GM23338 (cell line): ENCODE measurements at regions not wholly inside any gene's neighbourhood (a gene's known extent, or its start where the extent isn't known, plus 50 kb on each side); places are given as distances from the start of the nearest gene placed in this dataset.

Experiments used
- ATAC-seq: fragments of 200-7000 bp; cut with Tn5 transposase; 3 replicates; pipeline ENCODE4 v1.9.1; 2020
- DNase-seq: peaks from one replicate; pipeline ENCODE4 v3.0.0-alpha.2; 2015; ENCODE audit warnings: low spot score
- H2AFZ ChIP-seq: fragments of 200-600 bp; sonication (generic); 2 replicates; pipeline ENCODE4 v1.8.0; 2016; ENCODE audit warnings: antibody characterized with exemption, mild to moderate bottlenecking, moderate library complexity
- H3F3A ChIP-seq: fragments of 200-600 bp; sonication (generic); replicated peaks from 2 replicates; pipeline ENCODE4 v1.8.0; 2017; ENCODE audit warnings: antibody characterized with exemption, mixed run types, low read depth
- H3K27ac ChIP-seq: fragments of 200-600 bp; sonication (generic); 2 replicates; pipeline ENCODE4 v1.6.1; 2016; ENCODE audit warnings: low read depth
- H3K27me3 ChIP-seq: fragments of 200-600 bp; sonication (generic); 2 replicates; pipeline ENCODE4 v1.8.0; 2016; ENCODE audit warnings: mild to moderate bottlenecking, mixed run types, moderate library complexity; ENCODE audit not compliant: insufficient read depth
- H3K36me3 ChIP-seq: fragments of 200-600 bp; sonication (generic); 2 replicates; pipeline ENCODE4 v1.8.0; 2016; ENCODE audit warnings: mild to moderate bottlenecking; ENCODE audit not compliant: insufficient read depth
- H3K4me1 ChIP-seq: fragments of 200-600 bp; sonication (generic); 2 replicates; pipeline ENCODE4 v1.8.0; 2016; ENCODE audit warnings: mild to moderate bottlenecking, moderate library complexity; ENCODE audit not compliant: insufficient read depth
- H3K4me2 ChIP-seq: fragments of 200-600 bp; sonication (generic); 2 replicates; pipeline ENCODE4 v1.7.1; 2017; ENCODE audit warnings: mixed run types
- H3K4me3 ChIP-seq: fragments of 200-600 bp; sonication (generic); 2 replicates; pipeline ENCODE4 v1.6.1; 2016; ENCODE audit warnings: mixed run types
- H3K79me2 ChIP-seq: fragments of 200-600 bp; sonication (generic); replicated peaks from 2 replicates; pipeline ENCODE4 v1.8.0; 2017; ENCODE audit warnings: mild to moderate bottlenecking; ENCODE audit not compliant: insufficient read depth
- H3K9me2 ChIP-seq: fragments of 200-600 bp; sonication (generic); 2 replicates; pipeline ENCODE4 v1.8.0; 2017; ENCODE audit not compliant: insufficient read depth
- H4K20me1 ChIP-seq: fragments of 200-600 bp; sonication (generic); replicated peaks from 2 replicates; pipeline ENCODE4 v1.8.0; 2017; ENCODE audit warnings: mild to moderate bottlenecking; ENCODE audit not compliant: insufficient read depth
- H3K27ac Mint-ChIP-seq: 2 replicates; pipeline ENCODE4 v1.8.0; 2020; ENCODE audit warnings: inconsistent platforms, mild to moderate bottlenecking, moderate library complexity, mixed read lengths
- H3K27me3 Mint-ChIP-seq: 3 replicates; pipeline ENCODE4 v1.8.0; 2022; ENCODE audit warnings: low read depth, mild to moderate bottlenecking, moderate library complexity, mixed read lengths, inconsistent platforms; ENCODE audit not compliant: insufficient read depth, poor library complexity
- H3K36me3 Mint-ChIP-seq: 3 replicates; pipeline ENCODE4 v1.8.0; 2021; ENCODE audit warnings: low read depth, mild to moderate bottlenecking, inconsistent platforms, moderate library complexity, mixed read lengths
- H3K4me1 Mint-ChIP-seq: 3 replicates; pipeline ENCODE4 v1.8.0; 2020; ENCODE audit warnings: mild to moderate bottlenecking, inconsistent platforms, mixed read lengths
- H3K4me3 Mint-ChIP-seq: 3 replicates; pipeline ENCODE4 v1.8.0; 2021; ENCODE audit warnings: moderate library complexity, mild to moderate bottlenecking, inconsistent platforms, mixed read lengths
- H3K9me3 Mint-ChIP-seq: 3 replicates; pipeline ENCODE4 v1.8.0; 2020; ENCODE audit warnings: moderate library complexity, mild to moderate bottlenecking, inconsistent platforms, mixed read lengths
- CREB1 ChIP-seq: fragments of 250-450 bp; sonication (Bioruptor Pico); IDR thresholded peaks from 2 replicates; pipeline ENCODE4 v1.5.0; 2020; ENCODE audit warnings: low read depth, mild to moderate bottlenecking, moderate library complexity
- EZH2 ChIP-seq: fragments of 200-600 bp; sonication (generic); IDR thresholded peaks from one replicate; pipeline ENCODE4 v1.8.0; 2017; ENCODE audit warnings: antibody characterized with exemption, mild to moderate bottlenecking, low read depth; ENCODE audit not compliant: unreplicated experiment
- EZH2phosphoT487 ChIP-seq: fragments of 200-600 bp; sonication (generic); IDR thresholded peaks from one replicate; pipeline ENCODE4 v1.8.1; 2018; ENCODE audit warnings: antibody characterized with exemption; ENCODE audit not compliant: unreplicated experiment
- JUNB ChIP-seq: IDR thresholded peaks from one replicate; pipeline ENCODE4 v1.6.1; 2016; ENCODE audit warnings: antibody characterized with exemption; ENCODE audit not compliant: unreplicated experiment
- NANOG ChIP-seq: IDR thresholded peaks from 2 replicates; pipeline ENCODE4 v1.6.1; 2016; ENCODE audit warnings: antibody characterized with exemption, borderline replicate concordance
- POLR2AphosphoS5 ChIP-seq: IDR thresholded peaks from 2 replicates; pipeline ENCODE4 v1.6.1; 2016; ENCODE audit warnings: antibody characterized with exemption, low read depth
- STAT1 ChIP-seq: IDR thresholded peaks from one replicate; pipeline ENCODE4 v1.6.1; 2016; ENCODE audit warnings: antibody characterized with exemption; ENCODE audit not compliant: unreplicated experiment
- ZNF114 ChIP-seq: fragments of 250-450 bp; sonication (Bioruptor Pico); IDR thresholded peaks from 2 replicates; pipeline ENCODE4 v1.5.0; 2020; ENCODE audit warnings: mild to moderate bottlenecking, moderate library complexity
- ZNF331 ChIP-seq: fragments of 250-450 bp; sonication (Bioruptor Pico); IDR thresholded peaks from 2 replicates; pipeline ENCODE4 v1.5.0; 2020; ENCODE audit warnings: low read depth, mild to moderate bottlenecking, moderate library complexity
- TF ChIP-seq, protein P1 (sequence below): IDR thresholded peaks from 2 replicates; pipeline ENCODE4 v1.6.1; 2016; ENCODE audit warnings: antibody characterized with exemption
- TF ChIP-seq, protein P2 (sequence below): fragments of 250-450 bp; sonication (Bioruptor Pico); IDR thresholded peaks from 2 replicates; pipeline ENCODE4 v1.5.0; 2020; ENCODE audit warnings: mild to moderate bottlenecking, moderate library complexity
- TF ChIP-seq, protein P3 (sequence below): IDR thresholded peaks from one replicate; pipeline ENCODE4 v1.6.1; 2018; ENCODE audit warnings: antibody characterized with exemption; ENCODE audit not compliant: unreplicated experiment
- TF ChIP-seq, protein P4 (sequence below), 2 experiments: fragments of 200-600 bp in 1 of 2; sonication (generic) in 1 of 2; conservative IDR thresholded peaks; 2 replicates each; pipeline versions ENCODE4 v1.5.1 to v1.6.1; 2016 to 2017; ENCODE audit warnings: antibody characterized with exemption in 2 of 2, low read depth in 2 of 2, mild to moderate bottlenecking in 2 of 2, moderate library complexity in 1 of 2

DNA sequence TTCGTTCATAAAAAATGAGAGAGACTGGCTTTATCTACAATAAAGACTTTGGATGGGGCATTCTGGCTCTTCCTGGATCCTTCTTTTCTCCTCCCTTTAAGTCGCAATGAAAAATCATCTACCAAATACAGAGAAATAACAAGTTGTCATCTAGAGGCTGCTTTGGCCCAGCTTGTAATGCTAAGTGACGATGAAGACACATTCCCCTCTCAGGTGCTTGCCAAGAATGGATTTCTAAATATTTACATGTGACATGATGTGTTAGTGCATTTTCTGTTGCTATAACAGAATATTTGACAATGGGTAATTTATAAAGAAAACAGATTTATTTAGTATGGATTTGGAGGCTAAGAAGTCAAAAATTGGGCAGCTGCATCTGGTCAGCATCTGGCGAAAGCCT is 308.6 kb upstream of the NPVF start:
- Mint-ChIP-seq H3K9me3 (no peaks in the 10 kb centered on the region), H3K4me1 (peaks cover 5% of the 10 kb centered on the region; the same call in 2 of the 3 replicates), H3K4me3 (no peak overlapping the region), H3K36me3 (no peaks in the 10 kb centered on the region), H3K27me3 (peaks cover 5% of the 10 kb centered on the region), H3K27ac (no peak overlapping the region)
- H3K79me2 ChIP-seq = no peaks in the 10 kb centered on the region
- no peaks in the 10 kb centered on the region for H3K27me3 ChIP-seq
- no peaks in the 10 kb centered on the region for H3F3A ChIP-seq
- no peak overlapping the region for H2AFZ ChIP-seq
- H3K27ac ChIP-seq = no peak overlapping the region
- peaks cover 13% of the 10 kb centered on the region for H3K9me2 ChIP-seq
- no peaks in the 10 kb centered on the region for H3K4me1 ChIP-seq
- DNase-seq (no peak), ATAC-seq (no peak)
- no peak for TF ChIP-seq NANOG
- TF ChIP-seq POLR2AphosphoS5 = no peak
- TF ChIP-seq, protein P1, sequence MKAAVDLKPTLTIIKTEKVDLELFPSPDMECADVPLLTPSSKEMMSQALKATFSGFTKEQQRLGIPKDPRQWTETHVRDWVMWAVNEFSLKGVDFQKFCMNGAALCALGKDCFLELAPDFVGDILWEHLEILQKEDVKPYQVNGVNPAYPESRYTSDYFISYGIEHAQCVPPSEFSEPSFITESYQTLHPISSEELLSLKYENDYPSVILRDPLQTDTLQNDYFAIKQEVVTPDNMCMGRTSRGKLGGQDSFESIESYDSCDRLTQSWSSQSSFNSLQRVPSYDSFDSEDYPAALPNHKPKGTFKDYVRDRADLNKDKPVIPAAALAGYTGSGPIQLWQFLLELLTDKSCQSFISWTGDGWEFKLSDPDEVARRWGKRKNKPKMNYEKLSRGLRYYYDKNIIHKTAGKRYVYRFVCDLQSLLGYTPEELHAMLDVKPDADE = no peak
- TF ChIP-seq, protein P2, sequence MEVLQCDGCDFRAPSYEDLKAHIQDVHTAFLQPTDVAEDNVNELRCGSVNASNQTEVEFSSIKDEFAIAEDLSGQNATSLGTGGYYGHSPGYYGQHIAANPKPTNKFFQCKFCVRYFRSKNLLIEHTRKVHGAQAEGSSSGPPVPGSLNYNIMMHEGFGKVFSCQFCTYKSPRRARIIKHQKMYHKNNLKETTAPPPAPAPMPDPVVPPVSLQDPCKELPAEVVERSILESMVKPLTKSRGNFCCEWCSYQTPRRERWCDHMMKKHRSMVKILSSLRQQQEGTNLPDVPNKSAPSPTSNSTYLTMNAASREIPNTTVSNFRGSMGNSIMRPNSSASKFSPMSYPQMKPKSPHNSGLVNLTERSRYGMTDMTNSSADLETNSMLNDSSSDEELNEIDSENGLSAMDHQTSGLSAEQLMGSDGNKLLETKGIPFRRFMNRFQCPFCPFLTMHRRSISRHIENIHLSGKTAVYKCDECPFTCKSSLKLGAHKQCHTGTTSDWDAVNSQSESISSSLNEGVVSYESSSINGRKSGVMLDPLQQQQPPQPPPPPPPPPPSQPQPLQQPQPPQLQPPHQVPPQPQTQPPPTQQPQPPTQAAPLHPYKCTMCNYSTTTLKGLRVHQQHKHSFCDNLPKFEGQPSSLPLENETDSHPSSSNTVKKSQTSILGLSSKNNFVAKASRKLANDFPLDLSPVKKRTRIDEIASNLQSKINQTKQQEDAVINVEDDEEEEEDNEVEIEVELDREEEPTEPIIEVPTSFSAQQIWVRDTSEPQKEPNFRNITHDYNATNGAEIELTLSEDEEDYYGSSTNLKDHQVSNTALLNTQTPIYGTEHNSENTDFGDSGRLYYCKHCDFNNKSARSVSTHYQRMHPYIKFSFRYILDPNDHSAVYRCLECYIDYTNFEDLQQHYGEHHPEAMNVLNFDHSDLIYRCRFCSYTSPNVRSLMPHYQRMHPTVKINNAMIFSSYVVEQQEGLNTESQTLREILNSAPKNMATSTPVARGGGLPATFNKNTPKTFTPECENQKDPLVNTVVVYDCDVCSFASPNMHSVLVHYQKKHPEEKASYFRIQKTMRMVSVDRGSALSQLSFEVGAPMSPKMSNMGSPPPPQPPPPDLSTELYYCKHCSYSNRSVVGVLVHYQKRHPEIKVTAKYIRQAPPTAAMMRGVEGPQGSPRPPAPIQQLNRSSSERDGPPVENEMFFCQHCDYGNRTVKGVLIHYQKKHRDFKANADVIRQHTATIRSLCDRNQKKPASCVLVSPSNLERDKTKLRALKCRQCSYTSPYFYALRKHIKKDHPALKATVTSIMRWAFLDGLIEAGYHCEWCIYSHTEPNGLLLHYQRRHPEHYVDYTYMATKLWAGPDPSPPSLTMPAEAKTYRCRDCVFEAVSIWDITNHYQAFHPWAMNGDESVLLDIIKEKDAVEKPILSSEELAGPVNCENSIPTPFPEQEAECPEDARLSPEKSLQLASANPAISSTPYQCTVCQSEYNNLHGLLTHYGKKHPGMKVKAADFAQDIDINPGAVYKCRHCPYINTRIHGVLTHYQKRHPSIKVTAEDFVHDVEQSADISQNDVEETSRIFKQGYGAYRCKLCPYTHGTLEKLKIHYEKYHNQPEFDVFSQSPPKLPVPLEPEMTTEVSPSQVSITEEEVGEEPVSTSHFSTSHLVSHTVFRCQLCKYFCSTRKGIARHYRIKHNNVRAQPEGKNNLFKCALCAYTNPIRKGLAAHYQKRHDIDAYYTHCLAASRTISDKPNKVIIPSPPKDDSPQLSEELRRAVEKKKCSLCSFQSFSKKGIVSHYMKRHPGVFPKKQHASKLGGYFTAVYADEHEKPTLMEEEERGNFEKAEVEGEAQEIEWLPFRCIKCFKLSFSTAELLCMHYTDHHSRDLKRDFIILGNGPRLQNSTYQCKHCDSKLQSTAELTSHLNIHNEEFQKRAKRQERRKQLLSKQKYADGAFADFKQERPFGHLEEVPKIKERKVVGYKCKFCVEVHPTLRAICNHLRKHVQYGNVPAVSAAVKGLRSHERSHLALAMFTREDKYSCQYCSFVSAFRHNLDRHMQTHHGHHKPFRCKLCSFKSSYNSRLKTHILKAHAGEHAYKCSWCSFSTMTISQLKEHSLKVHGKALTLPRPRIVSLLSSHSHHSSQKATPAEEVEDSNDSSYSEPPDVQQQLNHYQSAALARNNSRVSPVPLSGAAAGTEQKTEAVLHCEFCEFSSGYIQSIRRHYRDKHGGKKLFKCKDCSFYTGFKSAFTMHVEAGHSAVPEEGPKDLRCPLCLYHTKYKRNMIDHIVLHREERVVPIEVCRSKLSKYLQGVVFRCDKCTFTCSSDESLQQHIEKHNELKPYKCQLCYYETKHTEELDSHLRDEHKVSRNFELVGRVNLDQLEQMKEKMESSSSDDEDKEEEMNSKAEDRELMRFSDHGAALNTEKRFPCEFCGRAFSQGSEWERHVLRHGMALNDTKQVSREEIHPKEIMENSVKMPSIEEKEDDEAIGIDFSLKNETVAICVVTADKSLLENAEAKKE (CRISPR knock-in tag) = no peak
- TF ChIP-seq EZH2 = no peak
- TF ChIP-seq STAT1 = no peak
- TF ChIP-seq JUNB = no peak
- no peak for TF ChIP-seq ZNF114 (CRISPR knock-in tag)
- TF ChIP-seq CREB1 (CRISPR knock-in tag) = no peak
- TF ChIP-seq EZH2phosphoT487 = no peak
- TF ChIP-seq, protein P3, sequence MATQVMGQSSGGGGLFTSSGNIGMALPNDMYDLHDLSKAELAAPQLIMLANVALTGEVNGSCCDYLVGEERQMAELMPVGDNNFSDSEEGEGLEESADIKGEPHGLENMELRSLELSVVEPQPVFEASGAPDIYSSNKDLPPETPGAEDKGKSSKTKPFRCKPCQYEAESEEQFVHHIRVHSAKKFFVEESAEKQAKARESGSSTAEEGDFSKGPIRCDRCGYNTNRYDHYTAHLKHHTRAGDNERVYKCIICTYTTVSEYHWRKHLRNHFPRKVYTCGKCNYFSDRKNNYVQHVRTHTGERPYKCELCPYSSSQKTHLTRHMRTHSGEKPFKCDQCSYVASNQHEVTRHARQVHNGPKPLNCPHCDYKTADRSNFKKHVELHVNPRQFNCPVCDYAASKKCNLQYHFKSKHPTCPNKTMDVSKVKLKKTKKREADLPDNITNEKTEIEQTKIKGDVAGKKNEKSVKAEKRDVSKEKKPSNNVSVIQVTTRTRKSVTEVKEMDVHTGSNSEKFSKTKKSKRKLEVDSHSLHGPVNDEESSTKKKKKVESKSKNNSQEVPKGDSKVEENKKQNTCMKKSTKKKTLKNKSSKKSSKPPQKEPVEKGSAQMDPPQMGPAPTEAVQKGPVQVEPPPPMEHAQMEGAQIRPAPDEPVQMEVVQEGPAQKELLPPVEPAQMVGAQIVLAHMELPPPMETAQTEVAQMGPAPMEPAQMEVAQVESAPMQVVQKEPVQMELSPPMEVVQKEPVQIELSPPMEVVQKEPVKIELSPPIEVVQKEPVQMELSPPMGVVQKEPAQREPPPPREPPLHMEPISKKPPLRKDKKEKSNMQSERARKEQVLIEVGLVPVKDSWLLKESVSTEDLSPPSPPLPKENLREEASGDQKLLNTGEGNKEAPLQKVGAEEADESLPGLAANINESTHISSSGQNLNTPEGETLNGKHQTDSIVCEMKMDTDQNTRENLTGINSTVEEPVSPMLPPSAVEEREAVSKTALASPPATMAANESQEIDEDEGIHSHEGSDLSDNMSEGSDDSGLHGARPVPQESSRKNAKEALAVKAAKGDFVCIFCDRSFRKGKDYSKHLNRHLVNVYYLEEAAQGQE = no peak
- TF ChIP-seq, protein P4, sequence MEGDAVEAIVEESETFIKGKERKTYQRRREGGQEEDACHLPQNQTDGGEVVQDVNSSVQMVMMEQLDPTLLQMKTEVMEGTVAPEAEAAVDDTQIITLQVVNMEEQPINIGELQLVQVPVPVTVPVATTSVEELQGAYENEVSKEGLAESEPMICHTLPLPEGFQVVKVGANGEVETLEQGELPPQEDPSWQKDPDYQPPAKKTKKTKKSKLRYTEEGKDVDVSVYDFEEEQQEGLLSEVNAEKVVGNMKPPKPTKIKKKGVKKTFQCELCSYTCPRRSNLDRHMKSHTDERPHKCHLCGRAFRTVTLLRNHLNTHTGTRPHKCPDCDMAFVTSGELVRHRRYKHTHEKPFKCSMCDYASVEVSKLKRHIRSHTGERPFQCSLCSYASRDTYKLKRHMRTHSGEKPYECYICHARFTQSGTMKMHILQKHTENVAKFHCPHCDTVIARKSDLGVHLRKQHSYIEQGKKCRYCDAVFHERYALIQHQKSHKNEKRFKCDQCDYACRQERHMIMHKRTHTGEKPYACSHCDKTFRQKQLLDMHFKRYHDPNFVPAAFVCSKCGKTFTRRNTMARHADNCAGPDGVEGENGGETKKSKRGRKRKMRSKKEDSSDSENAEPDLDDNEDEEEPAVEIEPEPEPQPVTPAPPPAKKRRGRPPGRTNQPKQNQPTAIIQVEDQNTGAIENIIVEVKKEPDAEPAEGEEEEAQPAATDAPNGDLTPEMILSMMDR (conservative IDR thresholded peaks at IDR 0.05; ENCODE audit: low read depth in 2 of 2) = no peak
- no peak for TF ChIP-seq ZNF331 (CRISPR knock-in tag)
- H3K4me3 ChIP-seq = no peak overlapping the region
- H3K36me3 ChIP-seq = no peaks in the 10 kb centered on the region
- H3K4me2 ChIP-seq = no peak overlapping the region
- no peaks in the 10 kb centered on the region for H4K20me1 ChIP-seq
